ENCODE measurements at regions not wholly inside any gene's neighbourhood (a gene's known extent, or its start where the extent isn't known, plus 50 kb on each side); places are given as distances from the start of the nearest gene placed in this dataset.
"Not testable (repeated sequence)": the region's sequence is repeated elsewhere in the genome, so short reads cannot be mapped to it uniquely, and the experiment has no call there.

DNA sequence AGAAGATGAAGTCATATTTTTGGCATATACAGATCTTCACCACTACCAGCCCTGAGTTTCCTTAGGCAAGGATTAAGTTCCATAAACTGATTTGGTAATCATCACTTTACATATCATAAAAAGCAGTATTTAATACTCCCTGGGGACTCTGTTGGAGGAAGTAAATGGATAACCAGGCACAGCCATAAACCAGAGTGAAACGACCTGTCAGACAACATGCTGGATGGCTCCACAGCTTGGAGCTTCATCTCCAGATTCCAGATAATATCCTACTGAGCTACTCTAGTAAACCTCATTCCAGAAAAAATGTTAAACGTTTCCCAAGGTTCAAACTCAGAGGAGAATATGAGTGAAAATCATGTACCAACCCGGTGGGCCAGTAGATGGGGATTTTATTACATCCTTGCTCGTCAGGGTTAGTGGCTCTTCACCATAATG lies 109.2 kb downstream of the BASP1 start:
- intact Hi-C loops (cut with DNase I), result no loop called here
- no peak for DNase-seq

DNA sequence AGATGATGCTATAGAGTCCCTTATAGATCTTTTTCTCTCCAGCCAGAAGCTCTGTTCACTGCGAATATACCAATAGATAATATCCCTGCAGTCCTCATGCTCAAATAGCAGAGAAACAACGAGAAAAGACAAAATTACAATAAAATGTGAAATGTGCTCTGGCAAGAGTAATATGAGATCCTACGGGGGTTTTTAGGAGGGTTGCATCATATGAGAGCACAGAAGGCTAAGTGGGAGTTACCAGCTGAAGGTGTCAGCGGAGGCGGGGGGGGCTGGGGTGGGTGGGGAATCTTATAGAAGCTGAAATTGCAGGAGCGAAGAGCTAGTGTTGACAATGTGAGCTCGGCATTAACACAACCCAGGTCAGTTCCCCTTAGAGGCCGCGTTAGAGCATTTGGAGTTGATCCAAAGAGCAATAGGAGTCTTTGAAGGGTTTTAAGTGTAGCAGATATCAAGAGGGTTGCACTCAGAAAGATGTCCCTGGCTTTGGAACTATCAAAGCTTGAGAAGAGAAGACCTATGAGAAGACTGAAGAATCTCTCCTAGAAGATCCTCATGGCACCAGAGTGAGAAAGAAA lies 109.7 kb downstream of the BASP1 start:
- no peak for DNase-seq

DNA sequence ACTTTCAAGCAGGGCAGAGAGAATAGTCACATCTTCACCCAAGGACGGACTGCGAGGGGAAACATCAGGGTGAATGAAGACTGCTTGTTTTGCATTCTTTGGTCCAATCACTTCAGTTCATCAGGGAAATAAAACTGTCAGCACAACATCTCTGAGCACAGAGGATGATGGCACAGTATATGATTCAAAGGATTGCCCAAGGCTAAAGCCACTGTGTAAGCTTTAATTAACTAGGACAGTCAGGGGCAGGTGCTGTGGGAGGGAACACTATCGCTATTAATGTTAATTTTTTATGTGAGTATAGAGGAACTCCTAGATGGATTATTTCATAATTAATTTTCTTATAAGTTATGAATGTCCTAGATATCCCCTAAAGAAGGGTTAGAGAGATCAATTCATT lies 112.1 kb downstream of the BASP1 start:
- intact Hi-C loops (cut with DNase I), result no loop called here
- DNase-seq, result no peak

More for the DNA sequence above, 109.7 kb downstream of the BASP1 start:
- intact Hi-C loops (cut with DNase I), result no loop called here

DNA sequence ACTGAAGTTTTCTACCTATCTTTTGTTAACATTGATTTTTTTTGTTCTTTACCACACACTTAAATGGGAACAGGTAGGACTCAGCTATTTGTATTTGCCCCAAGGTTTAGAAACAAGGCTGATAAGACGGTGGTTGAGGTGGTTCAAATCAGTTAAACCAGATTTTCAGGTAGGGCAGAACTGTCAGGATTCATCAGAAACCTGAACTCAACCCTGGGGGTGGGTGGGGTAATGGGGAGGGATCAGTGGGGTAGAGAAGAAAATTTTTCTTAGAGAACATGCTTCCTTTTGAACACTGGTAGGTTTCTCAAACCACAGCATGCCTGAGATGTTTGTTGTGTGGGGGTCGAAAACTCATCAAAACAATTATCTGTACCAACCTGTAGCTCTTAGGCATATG lies 113.0 kb downstream of the BASP1 start:
- intact Hi-C loops (cut with DNase I), result no loop called here
- DNase-seq, result no peak

DNA sequence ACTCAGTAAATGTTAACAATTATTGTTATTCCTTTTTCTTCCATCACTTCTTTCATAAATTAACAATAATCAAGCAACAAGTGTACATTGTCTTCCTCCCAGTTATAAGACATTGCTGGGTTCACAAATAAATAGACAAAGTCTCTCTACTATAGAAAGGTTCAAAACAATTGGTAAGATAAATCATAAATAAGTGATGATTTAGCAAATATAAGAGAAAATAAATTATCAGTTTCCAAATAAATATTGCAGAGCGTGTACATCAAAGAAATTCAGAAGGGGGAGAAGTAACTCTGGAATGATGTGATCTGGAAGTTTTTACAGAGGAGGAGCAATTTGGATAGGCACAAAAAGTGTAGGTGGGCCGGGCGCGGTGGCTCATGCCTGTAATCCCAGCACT lies 114.2 kb downstream of the BASP1 start:
- no peak for DNase-seq
- intact Hi-C loops (cut with DNase I), result no loop called here

DNA sequence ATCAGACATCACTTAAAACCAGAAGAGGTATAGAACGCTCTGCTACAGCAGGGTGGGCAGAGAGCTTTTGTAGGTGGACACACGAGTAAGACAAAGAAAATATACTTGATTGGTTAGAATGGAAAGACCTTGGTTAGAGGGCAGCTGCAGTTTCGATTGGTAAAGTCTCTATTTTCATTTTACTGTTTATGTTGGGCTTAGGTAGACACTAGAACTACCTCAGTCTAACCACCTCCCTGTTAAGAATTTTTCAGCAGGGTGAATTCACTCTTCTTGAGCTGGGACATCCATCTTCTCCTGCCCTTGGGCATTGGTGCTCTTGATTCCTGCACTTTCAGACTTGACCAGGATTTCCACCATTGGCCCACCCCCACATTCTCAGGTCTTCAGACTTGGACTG lies 116.3 kb downstream of the BASP1 start:
- intact Hi-C loops (cut with DNase I), result no loop called here
- no peak for DNase-seq

DNA sequence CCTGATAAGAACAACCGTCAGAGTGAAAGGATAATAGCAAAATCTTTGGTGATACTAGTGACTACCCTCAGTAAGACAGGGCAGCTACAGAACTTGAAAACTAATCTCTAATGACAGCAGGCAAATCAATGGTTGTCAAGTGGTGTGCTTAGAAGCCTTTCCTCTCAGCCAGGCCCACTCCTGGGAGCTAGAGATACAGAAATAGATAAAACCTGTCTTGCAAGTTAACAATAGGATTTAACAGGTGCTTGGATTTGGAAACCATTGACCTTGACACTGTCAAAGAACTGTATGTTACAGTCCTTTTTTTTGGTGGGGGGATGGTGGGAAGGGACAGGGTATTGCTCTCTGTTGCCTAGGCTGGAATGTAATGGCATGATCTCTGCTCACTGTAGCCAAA lies 118.6 kb downstream of the BASP1 start:
- no peak for DNase-seq
- intact Hi-C loops (cut with DNase I), result no loop called here

DNA sequence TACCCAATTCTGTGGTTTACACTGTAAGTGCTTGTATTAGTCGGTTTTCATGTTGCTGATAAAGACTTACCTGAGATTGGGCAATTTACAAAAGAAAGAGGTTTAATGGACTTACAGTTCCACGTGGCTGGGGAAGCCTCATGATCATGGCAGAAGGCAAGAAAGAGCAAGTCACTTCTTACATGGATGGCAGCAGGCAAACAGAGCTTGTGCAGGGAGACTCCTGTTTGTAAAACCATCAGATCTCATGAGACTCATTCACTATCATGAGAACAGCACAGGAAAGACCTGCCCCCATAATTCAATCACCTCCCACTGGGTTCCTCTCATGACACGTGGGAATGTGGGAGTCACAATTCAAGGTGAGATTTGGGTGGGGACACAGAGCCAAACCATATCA lies 119.3 kb downstream of the BASP1 start:
- intact Hi-C loops (cut with DNase I); DNase-seq: not testable (repeated sequence)

DNA sequence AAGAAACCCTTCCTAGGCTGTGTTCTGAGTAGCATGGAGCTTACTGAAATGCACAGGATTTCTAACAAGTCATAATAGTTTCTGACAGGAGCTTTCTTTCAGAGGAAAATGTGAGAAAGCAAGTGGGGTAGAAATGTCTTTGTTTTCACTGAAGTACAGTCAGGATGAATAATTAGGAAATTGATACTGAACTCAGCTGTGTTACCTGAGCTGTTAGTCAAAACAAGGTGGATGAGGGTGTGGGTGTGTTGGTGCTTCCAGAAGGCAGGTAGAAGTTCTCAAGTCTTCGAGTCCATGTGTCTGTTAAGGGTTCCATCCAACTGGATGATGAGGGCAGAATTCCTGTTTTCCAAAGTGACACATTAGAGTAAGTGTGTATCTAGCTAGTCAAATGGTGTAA lies 122.4 kb downstream of the BASP1 start:
- DNase-seq, result no peak
- intact Hi-C loops (cut with DNase I), result no loop called here

DNA sequence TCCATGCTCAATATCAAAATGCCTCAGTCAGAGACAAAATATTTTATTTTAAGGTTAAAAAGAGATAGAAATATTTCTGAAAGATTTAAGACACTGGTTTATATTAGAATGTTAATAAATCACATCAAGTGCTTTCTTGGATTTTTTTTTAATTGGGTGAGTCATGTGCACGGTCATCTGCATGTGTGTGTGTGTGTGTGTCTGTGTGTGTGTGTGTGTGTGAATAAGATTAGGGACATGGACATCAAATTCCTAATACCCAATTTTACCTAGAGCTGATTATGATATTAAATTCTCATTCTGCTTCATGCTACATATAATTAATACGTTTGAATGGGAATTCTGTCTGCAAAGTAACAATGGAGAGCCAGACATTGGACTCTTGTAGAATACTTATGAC lies 122.9 kb downstream of the BASP1 start:
- intact Hi-C loops (cut with DNase I), result no loop called here
- DNase-seq, result no peak

DNA sequence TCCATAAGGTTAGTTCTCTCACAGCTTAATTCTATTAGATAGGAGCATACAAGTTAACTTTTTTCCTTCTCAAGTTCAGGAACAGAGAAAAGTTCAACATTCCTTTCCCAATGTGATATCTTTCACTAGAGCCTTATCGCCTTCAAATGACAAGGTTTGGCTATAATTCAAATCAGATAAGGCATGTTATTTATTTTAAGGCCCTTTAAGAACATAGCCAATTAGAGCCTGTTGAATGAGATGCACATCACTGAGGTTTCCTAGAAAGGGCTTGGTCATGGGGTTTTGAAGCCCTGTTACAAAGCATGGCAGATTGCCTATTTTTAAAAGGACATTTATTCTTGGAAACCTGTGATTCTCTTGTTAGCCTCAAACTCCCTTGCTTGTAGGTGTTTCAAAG lies 123.4 kb downstream of the BASP1 start:
- no peak for DNase-seq

DNA sequence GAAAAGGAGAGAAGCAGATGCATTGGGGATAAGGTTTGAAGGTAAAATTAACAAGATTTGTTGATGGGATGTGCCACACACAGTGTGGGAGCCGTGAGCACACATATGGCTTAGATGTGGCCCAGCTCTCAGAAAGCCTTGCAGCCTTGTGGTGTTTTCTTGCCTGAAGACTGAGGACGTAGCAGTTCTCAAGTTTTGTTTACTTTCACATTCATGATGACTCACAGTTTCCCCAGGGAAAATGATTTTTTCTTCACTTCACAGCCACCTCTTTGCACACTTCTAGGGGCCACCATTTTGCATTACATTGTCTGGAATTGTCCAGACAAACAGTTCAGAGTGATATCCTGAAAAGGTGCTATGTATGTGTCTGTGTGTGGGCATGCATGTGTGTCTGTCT lies 126.2 kb downstream of the BASP1 start:
- DNase-seq, result no peak
- intact Hi-C loops (cut with DNase I), result no loop called here

More for the DNA sequence above, 123.4 kb downstream of the BASP1 start:
- intact Hi-C loops (cut with DNase I), result no loop called here

DNA sequence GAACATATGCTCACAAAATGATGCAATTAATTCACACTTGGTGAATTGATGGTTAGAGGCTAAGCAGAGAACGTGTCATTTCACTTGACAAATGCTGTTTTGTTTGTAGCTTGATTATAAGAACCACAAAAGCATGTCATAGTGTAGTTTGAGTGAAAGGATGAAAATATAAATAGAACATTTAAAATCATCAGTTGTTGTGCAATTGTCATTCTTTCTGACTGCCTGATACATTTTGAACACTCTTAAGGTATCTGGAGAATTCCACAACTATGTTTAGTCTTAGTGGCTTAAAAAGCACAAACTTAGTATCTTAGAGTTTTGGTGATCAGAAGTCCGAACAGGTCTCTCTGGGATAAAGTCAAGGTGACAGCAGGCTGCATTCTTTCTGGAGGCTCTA lies 129.4 kb downstream of the BASP1 start:
- intact Hi-C loops (cut with DNase I), result no loop called here

DNA sequence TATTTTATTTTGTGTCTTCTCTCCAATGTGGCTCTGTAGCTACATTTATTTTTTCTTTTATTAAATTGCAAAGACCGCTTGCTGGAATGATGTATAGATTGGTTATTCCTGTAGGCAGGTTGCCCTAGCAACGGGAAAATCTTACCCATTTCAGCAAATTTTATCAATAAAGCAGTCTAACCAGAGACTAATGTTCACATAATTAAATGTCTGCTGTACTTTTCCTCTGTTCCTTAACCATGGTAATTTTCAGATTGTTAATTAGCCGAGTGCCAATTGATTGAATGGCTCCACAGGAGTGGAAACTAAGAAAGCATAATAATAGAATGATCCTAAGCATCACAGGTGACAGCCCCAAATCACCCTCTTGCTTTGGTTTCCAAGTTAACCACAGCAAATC lies 134.8 kb downstream of the BASP1 start:
- intact Hi-C loops (cut with DNase I), result no loop called here
- no peak for DNase-seq

More for the DNA sequence above, 129.4 kb downstream of the BASP1 start:
- no peak for DNase-seq

DNA sequence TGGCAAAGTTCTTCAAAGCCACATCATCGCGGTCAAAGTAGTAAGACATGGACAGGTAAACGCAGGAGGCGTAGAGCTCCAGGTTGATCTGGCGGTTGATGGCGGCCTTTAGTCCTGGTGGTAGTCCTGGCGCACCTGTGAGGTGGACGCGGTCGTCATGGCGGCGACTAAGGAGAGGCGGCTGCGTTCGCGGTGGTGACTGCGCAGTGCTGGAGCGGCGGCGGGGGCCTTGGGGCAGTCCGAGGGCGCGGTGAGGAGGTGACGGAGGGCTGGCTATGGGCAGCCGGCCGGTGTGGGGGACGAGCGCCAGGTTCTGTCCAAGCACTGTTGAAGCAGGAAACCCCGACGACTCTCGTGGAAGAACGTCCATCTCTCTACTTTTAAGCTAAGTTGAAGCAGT lies 136.8 kb downstream of the BASP1 start:
- DNase-seq, result no peak
- intact Hi-C loops (cut with DNase I), result no loop called here

DNA sequence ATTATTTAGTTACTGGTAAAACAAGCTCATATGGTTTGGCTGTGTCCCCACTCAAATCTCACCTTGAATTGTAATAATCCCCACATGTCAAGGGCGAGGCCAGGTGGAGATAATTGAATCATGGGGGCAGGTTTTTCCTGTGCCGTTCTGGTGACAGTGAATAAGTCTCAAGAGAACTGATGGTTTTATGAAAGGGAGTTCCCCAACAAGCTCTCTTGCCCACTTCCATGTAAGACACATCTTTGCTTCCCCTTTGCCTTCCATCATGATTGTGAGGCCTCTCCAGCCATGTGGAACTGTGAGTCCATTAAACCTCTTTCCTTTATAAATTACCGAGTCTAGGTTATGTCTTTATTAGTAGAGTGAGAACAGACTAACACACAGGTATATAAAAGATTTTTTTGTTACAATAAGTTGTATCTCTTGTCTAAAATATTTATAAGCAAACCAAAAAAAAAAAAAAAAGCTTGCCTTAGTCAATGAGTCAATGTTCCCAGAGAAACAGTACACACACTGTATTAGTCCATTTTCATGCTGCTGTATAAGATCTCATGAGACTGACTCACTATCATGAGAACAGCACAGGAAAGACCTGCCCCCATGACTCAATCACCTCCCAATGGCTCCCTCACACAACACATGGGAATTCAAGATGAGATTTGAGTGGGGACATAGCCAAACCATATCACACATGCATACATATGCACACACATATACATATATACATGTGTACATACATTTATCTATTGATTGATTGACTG lies 138.3 kb downstream of the BASP1 start:
- intact Hi-C loops (cut with DNase I), result no loop called here
- no peak for DNase-seq

DNA sequence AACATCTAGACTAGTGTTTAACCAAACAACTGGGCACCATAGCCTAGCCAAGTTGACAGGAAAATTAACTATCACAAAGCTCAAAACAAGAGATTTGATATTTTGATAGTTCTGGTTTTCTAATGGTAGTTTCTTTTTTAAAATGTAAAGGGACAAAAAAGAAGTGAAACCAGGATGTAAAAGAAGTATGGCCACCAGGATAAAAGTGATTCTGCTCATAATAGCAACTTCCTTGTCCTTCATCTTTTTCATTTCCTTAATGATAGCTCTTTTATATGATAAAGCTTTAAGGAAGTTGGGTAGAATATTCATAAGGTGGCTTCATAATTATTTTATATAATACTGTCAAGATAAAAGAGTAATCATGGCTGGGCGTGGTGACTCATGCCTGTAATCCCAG lies 139.1 kb downstream of the BASP1 start:
- intact Hi-C loops (cut with DNase I), result no loop called here

DNA sequence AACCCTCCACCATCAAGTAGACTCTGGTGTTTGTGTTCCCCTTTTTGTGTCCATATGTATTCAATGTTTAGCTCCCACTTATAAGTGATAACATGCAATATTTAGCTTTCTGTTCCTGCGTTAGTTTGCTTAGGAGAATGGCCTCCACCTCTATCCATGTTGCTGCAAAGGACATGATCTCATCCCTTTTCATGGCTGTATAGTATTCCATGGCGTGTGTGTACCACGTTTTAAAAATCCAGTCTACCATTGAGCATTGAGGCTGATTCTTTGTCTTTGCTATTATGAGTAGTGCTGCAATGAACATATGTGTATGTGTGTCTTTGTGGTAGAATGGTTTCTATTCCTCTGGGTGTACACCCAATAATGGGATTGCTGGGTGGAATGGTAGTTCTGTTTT lies 140.1 kb downstream of the BASP1 start:
- no peak for DNase-seq
- intact Hi-C loops (cut with DNase I), result no loop called here

More for the DNA sequence above, 139.1 kb downstream of the BASP1 start:
- no peak for DNase-seq

DNA sequence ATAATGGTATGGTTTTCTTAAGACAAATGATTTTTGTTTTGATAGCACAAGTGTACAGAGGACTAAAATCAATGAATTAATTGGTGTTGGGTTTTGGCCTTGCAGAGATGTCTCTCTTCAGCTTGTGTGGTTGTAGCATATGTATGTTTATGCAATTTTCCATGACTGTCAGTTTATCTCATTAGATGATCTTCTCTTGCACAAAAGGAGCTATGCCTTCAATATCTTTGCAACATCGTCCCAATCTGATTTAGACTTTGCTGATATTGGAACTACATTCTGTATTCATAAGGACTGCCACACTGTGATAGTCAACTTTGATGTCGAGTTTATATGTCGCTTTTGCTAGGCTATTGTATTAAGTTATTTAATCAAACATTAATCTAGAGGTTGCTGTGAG lies 140.0 kb upstream of the TAF11L2 start:
- DNase-seq, result no peak
- intact Hi-C loops (cut with DNase I), result no loop called here

DNA sequence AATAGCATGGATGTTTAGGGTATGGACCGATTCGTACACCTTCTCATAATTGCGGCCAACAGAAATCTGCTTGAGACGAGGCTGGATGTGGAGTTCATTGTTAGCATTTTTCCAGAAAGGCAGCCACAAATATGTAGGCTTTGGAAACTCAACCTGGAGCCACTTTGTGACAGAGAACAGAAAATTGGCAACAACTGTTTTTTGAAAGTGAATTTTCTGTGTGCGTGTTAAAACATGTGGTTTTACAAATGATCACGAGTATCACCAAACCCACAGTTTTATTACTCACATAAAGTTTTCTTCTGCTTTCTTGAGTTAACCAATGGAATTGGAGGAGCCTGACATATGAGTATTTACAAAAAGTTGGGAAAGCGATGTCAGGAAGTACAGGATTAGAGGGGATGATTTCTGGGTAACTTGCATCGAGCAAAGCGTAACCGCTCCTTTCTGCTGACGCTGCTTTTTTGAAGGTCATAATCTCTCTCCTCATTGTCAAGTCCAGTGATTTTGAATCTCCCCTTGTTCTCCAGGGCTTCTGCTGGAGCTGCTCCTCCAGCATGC lies 138.5 kb upstream of the TAF11L2 start:
- DNase-seq, result no peak
- intact Hi-C loops (cut with DNase I), result no loop called here

DNA sequence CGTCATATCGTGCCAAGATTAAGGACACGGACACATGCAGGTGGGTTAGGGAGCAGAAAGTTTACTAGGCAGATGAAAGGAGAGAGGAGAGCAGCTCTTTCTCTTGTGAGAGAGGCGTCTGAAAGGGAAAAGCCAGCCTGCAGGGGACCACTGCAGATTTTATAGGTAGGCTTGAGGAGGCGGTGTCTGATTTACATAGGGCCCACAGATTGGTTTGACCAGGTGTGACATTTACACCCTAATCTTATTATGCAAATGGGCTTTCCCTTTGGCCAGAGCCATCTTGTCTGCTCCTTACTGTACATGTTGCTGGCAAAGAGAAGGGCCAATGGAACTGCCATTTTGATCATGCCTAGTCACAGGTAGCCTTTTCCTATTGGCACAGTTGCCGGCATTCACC lies 137.2 kb upstream of the TAF11L2 start:
- DNase-seq, result no peak
- intact Hi-C loops (cut with DNase I), result no loop called here

All from head of caudate nucleus (tissue), 42 donors.